Transverse colon (tissue), 4 donors: ENCODE measurements at regions not wholly inside any gene's neighbourhood (a gene's known extent, or its start where the extent isn't known, plus 50 kb on each side); places are given as distances from the start of the nearest gene placed in this dataset.

Experiments used
- CTCF ChIP-seq, 5 experiments: fragments of 200-600 bp in 3 of 5; fragments of 450-650 bp in 2 of 5; sonication (generic) in 3 of 5; IDR thresholded peaks; 1 replicate in 2 of 5; 2 replicates in 3 of 5; pipeline ENCODE4 v1.5.1; 2016 to 2017; ENCODE audit warnings: antibody characterized with exemption in 5 of 5, inconsistent platforms in 3 of 5, mild to moderate bottlenecking in 2 of 5, moderate library complexity in 1 of 5
- POLR2A ChIP-seq: fragments of 450-650 bp; IDR thresholded peaks from one replicate; pipeline ENCODE4 v1.6.1; 2016; ENCODE audit warnings: antibody characterized with exemption, mild to moderate bottlenecking, moderate library complexity
- POLR2AphosphoS5 ChIP-seq, 3 donors: sonication (generic); formaldehyde crosslinking; IDR thresholded peaks; one replicate each; pipeline ENCODE4 v1.6.1; 2016; ENCODE audit warnings: antibody characterized with exemption in 3 of 3

DNA sequence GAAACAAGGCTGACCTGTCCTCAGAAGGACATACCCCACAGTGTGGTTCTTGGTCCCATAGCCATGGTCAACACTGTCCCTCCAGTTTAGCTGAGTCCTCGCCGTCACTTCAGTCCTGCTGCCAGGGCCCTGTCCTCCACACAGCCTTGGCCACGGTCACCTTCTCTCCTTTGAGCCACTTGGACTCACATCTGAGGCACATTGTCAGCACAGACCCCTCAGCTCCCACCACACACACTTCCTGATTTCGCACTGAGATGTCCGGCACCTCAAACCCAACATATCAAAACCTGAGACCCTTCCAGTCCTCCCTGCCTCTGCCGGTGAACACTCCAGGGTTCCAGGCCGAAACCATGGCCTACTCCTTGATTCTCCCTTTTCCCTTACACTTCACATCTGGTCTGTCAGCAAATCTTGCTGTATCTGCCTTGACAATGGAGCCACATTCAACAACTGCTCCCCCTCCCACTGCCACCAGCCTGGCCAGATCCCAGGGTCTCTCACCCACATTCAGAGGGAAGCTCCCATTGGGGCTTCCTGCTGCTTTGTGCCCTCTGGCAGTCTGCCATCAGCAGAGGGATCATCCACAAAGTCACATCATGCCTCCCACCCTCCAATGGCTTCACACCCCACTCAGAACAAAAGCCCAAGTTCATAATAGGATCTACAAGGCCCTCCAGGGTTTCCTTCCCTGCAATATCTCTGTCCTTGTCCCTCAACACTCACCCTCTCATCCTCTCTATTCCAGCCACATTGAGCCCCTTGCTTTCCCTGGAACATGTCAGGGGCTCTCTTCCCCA, 219.6 kb upstream of the SHH start:
- TF ChIP-seq CTCF (IDR thresholded peaks at IDR 0.05) (no peak), POLR2AphosphoS5 (IDR thresholded peaks at IDR 0.05) (no peak), POLR2A (no peak)
